ENCODE measurements at regions not wholly inside any gene's neighbourhood (a gene's known extent, or its start where the extent isn't known, plus 50 kb on each side); places are given as distances from the start of the nearest gene placed in this dataset.

DNA sequence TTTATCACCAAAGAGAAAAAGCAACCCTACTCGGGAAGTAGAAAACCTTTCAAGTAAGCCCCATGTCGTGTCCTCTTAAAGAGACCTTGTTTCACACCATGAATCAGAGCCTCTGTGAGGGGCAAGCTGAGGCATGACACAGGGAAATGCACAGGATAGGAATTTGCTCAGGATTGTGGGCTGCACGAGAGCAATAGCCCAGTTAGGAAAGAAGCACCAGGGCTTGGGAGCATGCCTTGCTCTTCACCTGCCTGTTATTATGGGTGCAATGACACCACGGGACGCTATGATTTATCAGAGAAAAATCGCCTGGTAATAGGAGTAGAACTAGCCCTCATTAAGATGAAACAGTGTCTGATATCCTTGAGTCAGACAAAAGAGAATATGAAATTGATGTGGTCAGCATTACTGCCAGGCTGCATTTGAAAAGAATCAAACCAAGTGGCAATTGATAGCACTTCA, 562.9 kb upstream of the NRP1 start:
- TF ChIP-seq, protein P1, sequence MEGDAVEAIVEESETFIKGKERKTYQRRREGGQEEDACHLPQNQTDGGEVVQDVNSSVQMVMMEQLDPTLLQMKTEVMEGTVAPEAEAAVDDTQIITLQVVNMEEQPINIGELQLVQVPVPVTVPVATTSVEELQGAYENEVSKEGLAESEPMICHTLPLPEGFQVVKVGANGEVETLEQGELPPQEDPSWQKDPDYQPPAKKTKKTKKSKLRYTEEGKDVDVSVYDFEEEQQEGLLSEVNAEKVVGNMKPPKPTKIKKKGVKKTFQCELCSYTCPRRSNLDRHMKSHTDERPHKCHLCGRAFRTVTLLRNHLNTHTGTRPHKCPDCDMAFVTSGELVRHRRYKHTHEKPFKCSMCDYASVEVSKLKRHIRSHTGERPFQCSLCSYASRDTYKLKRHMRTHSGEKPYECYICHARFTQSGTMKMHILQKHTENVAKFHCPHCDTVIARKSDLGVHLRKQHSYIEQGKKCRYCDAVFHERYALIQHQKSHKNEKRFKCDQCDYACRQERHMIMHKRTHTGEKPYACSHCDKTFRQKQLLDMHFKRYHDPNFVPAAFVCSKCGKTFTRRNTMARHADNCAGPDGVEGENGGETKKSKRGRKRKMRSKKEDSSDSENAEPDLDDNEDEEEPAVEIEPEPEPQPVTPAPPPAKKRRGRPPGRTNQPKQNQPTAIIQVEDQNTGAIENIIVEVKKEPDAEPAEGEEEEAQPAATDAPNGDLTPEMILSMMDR (IDR thresholded peaks at IDR 0.05; ENCODE audit: borderline replicate concordance, extremely low read depth, low read length, poor library complexity, severe bottlenecking): no peak
- no peak for TF ChIP-seq EZH2 (IDR thresholded peaks at IDR 0.05; ENCODE audit: borderline replicate concordance, low read depth, low read length, severe bottlenecking)
